ENCODE measurements at regions not wholly inside any gene's neighbourhood (a gene's known extent, or its start where the extent isn't known, plus 50 kb on each side); places are given as distances from the start of the nearest gene placed in this dataset.

DNA sequence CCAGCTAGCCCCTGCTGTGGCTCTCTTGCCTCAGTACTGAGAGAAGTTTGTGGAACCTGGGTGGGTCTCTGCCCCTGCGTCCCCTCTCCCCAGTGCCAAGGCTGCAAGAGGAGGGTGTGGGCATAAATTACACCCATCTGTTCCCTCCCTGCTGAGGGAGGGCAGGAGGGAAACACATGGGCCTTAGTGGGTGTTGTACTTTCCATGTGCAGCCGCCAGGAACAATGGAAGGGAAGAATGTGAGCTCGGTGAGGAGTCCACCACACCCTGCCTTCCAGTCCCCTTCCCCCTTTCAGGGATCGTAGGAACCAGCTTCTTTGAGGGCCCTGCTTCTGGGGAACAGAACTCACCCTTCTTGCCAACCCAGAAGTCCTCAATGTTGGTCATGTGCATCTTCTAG lies 138.2 kb upstream of the KLF4 start:
- Histone ChIP-seq H3K4me3 (no peak overlapping the region), H3K4me1 (ENCODE audit: insufficient read depth) (peaks cover 2% of the 10 kb centered on the region), H3K79me2 (no peaks in the 10 kb centered on the region), H3K9me2 (replicated peaks; ENCODE audit: insufficient read depth) (no peaks in the 10 kb centered on the region), H2AFZ (no peak overlapping the region), H4K20me1 (ENCODE audit: insufficient read depth, poor library complexity, severe bottlenecking) (no peaks in the 10 kb centered on the region), H3K27ac (no peak overlapping the region), H3K4me2 (no peak overlapping the region), H3K36me3 (replicated peaks; ENCODE audit: insufficient read depth, low read depth) (no peaks in the 10 kb centered on the region), H3K9me3 (ENCODE audit: low read depth) (no peaks in the 10 kb centered on the region), H3K27me3 (no peaks in the 10 kb centered on the region)
- 81% methylated on average over 4 of the region's 4 CpGs for WGBS (ENCODE audit: low lambda C conversion rate, missing lambda C conversion rate)
- DNase-seq (ENCODE audit: low spot score) = no peak
- no peak for TF ChIP-seq EZH2 (IDR thresholded peaks at IDR 0.05; ENCODE audit: borderline replicate concordance)
- TF ChIP-seq, protein P1, sequence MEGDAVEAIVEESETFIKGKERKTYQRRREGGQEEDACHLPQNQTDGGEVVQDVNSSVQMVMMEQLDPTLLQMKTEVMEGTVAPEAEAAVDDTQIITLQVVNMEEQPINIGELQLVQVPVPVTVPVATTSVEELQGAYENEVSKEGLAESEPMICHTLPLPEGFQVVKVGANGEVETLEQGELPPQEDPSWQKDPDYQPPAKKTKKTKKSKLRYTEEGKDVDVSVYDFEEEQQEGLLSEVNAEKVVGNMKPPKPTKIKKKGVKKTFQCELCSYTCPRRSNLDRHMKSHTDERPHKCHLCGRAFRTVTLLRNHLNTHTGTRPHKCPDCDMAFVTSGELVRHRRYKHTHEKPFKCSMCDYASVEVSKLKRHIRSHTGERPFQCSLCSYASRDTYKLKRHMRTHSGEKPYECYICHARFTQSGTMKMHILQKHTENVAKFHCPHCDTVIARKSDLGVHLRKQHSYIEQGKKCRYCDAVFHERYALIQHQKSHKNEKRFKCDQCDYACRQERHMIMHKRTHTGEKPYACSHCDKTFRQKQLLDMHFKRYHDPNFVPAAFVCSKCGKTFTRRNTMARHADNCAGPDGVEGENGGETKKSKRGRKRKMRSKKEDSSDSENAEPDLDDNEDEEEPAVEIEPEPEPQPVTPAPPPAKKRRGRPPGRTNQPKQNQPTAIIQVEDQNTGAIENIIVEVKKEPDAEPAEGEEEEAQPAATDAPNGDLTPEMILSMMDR (IDR thresholded peaks at IDR 0.05; ENCODE audit: poor library complexity) = no peak
- no peak for TF ChIP-seq EZH2phosphoT487 (IDR thresholded peaks at IDR 0.05; ENCODE audit: low read depth, severe bottlenecking, unreplicated experiment)

DNA sequence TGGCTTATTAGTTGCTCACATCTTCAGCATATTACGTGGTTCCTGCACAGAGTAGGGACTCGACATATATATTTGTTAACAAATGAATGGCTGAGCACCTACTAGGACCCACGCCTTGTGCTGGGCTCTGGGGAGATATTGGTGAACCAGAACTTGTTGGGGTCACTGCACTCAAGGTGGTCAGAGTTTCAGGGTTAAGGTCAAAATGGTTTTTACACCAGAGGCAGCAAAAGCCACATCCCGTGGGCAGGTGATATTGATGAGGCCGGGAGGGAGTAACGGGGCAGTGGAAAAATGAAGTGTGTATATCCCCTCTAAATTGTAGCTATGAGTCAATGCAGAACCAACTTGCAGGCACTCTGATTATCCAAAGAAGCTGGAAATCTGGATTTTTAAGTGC lies 136.5 kb upstream of the KLF4 start:
- H3K79me2 ChIP-seq = no peaks in the 10 kb centered on the region
- H3K4me1 ChIP-seq (ENCODE audit: insufficient read depth) = peaks cover 6% of the 10 kb centered on the region
- no peaks in the 10 kb centered on the region for H3K9me2 ChIP-seq (replicated peaks; ENCODE audit: insufficient read depth)
- no peak overlapping the region for H3K4me3 ChIP-seq
- H3K36me3 ChIP-seq (replicated peaks; ENCODE audit: insufficient read depth, low read depth) = no peaks in the 10 kb centered on the region
- no peak overlapping the region for H3K27ac ChIP-seq
- no peak overlapping the region for H3K4me2 ChIP-seq
- H3K9me3 ChIP-seq (ENCODE audit: low read depth) = no peaks in the 10 kb centered on the region
- no peak overlapping the region for H2AFZ ChIP-seq
- no peaks in the 10 kb centered on the region for H3K27me3 ChIP-seq
- no peak for TF ChIP-seq EZH2phosphoT487 (IDR thresholded peaks at IDR 0.05; ENCODE audit: low read depth, severe bottlenecking, unreplicated experiment)
- TF ChIP-seq EZH2 (IDR thresholded peaks at IDR 0.05; ENCODE audit: borderline replicate concordance) = no peak
- TF ChIP-seq, protein P1 (IDR thresholded peaks at IDR 0.05; ENCODE audit: poor library complexity) = no peak
- 93% methylated on average over 6 of the region's 6 CpGs for WGBS (ENCODE audit: low lambda C conversion rate, missing lambda C conversion rate)
- H4K20me1 ChIP-seq (ENCODE audit: insufficient read depth, poor library complexity, severe bottlenecking) = no peaks in the 10 kb centered on the region
- no peak for DNase-seq (ENCODE audit: low spot score)

DNA sequence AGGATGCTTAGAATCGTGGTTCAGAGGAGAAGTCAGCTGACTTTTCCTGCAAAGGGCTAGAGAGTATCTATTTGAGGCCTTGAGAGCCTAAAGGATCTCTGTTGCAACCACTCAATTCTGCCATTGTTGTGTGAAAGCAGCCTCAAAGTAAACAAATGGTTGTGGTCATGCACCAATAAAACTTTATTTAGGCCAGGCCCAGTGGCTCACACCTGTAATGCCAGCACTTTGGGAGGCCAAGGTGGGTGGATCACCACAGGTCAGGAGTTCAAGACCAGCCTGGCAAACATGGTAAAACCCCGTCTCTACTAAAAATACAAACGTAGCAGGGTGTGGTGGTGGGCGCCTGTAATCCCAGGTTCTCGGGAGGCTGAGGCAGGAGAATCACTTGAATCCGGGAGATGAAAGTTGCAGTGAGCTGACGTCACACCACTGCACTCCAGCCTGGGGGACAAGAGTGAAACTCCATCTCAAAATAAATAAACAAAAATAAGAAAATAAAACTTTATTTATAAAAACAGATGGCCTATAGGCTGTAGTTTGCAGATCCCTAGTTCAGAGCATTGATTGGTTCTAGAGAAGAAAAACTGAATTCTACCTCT lies 135.9 kb upstream of the KLF4 start:
- Histone ChIP-seq H3K27me3 (no peaks in the 10 kb centered on the region), H3K4me1 (ENCODE audit: insufficient read depth) (peaks cover 13% of the 10 kb centered on the region), H3K79me2 (no peaks in the 10 kb centered on the region), H3K9me2 (replicated peaks; ENCODE audit: insufficient read depth) (no peaks in the 10 kb centered on the region), H3K4me3 (no peak overlapping the region), H3K9me3 (ENCODE audit: low read depth) (no peaks in the 10 kb centered on the region), H2AFZ (no peak overlapping the region), H3K27ac (no peak overlapping the region), H3K36me3 (replicated peaks; ENCODE audit: insufficient read depth, low read depth) (no peaks in the 10 kb centered on the region), H3K4me2 (no peak overlapping the region), H4K20me1 (ENCODE audit: insufficient read depth, poor library complexity, severe bottlenecking) (no peaks in the 10 kb centered on the region)
- TF ChIP-seq EZH2 (IDR thresholded peaks at IDR 0.05; ENCODE audit: borderline replicate concordance) = no peak
- TF ChIP-seq, protein P1 (IDR thresholded peaks at IDR 0.05; ENCODE audit: poor library complexity) = no peak
- TF ChIP-seq EZH2phosphoT487 (IDR thresholded peaks at IDR 0.05; ENCODE audit: low read depth, severe bottlenecking, unreplicated experiment) = no peak
- no peak for DNase-seq (ENCODE audit: low spot score)
- 96% methylated on average over 7 of the region's 7 CpGs for WGBS (ENCODE audit: low lambda C conversion rate, missing lambda C conversion rate)
